ENCODE measurements at regions not wholly inside any gene's neighbourhood (a gene's known extent, or its start where the extent isn't known, plus 50 kb on each side); places are given as distances from the start of the nearest gene placed in this dataset.
"Not testable (repeated sequence)": the region's sequence is repeated elsewhere in the genome, so short reads cannot be mapped to it uniquely, and the experiment has no call there.

- not testable (repeated sequence) for DNase-seq (ENCODE audit: low spot score)
These were observed 63.3 kb upstream of the CEP78 start for GRCh38 chr9:78172610-78173009.

DNA sequence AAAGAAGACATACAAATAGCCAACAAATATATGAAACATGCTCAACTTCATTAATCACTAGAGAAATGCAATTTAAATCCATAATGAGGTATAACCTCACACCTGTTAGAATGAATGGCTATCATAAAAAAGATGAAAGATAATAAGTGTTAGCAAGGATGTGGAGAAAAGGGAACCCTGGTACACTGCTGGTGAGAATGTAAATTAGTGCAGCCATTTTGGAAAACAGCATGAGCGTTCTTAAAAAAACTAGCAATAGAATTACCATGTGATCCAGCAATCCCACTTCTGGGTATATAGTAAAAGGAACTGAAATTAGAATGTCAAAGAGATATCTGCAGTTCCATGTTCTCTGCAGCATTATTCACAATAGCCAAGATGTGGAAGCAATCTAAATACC, 64.2 kb upstream of the CEP78 start:
- DNase-seq (ENCODE audit: low spot score), result no peak

DNA sequence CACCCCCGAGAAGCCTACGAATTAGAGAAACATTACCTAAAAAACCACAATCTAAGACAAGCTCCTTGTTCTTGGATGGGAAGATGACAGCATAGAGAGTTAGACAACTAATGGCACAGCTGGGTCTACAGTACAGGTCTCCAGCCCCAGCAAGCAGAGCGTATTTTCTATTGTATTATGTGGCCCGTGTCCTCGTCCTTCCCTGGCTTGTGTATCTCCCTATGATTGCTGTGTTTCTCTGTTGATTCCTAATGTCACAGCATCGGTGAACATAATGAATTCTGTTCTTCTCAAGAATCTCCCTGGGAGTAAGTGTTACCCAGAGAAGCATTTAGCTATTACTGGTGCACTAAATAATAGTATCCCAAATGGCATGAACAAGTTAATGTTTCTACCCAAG, 66.8 kb upstream of the CEP78 start:
- no peak for DNase-seq (ENCODE audit: low spot score)

DNA sequence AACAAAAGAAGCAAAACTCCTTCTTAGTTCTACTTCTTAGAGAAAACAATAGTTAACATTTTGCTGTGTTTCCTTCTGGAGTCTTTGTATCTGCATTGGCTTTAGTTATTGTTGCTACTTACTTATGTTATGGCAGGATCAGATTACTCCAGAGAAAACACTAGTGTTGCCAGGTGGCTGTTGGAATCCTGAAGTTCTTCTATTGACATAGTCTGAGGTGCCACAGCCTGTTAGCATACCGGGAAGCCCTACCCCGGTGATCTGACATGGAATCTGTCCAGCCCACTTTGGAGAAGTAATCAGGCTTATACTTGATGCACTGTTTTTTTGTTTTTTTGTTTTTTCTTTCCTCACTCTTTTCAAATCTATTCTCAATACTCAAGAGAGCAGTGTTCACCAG, 68.5 kb upstream of the CEP78 start:
- DNase-seq (ENCODE audit: low spot score), result no peak

- DNase-seq (ENCODE audit: low spot score), result no peak
These were observed 72.0 kb upstream of the CEP78 start for GRCh38 chr9:78163834-78164233.

DNA sequence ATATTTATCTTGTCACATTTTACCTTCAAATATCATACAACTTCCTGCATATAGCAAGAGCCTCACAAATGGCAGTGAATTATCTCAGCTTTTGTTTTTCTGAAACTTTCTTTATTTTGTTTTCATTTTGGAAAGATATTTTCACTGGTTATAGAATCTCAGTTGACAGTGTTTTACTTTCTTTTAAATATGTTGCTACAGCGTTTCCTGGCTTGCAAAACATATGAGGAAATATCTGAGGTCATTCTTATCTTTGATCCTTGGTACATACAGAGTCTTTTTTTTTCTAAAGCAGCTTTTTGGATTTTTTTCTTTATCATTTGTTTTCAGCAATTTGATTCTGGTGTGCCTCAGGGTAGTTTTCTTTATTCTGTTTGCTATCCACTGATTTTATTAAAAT, 77.6 kb upstream of the CEP78 start:
- DNase-seq (ENCODE audit: low spot score), result no peak

DNA sequence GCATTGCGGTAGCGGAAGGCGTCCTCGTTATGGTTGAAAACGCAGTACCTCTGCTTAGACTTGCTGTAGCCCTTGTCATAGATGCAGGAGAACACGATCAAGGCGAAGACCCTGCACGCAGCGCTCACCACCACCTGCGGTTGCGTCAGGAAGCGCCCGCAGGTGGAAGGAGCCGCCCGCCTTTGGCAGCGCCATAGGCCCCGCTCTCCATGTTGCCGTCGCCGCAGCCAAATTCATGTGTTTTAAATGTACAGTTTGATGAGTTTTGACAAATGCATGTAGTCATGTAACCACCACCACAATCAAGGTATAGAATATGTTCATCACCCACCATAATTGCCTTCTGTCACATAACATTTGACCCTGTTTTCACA, 84.9 kb upstream of the CEP78 start:
- no peak for DNase-seq (ENCODE audit: low spot score)

- DNase-seq (ENCODE audit: low spot score), result no peak
These were observed 85.4 kb upstream of the CEP78 start for GRCh38 chr9:78150312-78150982.

DNA sequence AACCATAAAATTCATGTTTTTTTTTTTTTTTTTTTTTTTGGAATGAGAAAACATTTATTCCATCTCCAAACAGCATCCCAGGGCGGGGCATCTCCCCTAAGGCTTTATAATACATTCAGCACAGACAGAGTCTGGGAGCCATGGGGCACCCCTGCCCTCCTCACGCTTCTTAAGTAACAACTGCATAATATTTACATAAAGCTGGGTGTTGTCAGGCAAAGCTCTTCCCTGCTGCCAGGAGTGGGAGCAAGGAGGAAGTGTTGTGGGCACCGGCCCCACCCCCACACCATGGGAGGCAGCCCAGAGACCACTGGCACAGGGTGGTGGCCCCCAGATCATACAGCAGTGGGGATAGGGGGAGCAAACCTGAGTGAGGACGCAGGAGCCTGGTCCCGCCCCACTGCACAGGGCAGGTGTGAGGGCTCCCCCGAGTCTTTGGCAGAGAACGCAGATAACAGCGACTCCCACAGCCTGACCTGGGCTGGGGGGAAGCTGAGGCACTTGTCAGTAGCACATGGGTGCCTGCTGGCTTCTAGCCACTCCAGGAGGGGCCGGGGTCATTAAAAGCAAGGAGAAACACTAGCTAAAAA, 86.1 kb upstream of the CEP78 start:
- DNase-seq (ENCODE audit: low spot score), result no peak

DNA sequence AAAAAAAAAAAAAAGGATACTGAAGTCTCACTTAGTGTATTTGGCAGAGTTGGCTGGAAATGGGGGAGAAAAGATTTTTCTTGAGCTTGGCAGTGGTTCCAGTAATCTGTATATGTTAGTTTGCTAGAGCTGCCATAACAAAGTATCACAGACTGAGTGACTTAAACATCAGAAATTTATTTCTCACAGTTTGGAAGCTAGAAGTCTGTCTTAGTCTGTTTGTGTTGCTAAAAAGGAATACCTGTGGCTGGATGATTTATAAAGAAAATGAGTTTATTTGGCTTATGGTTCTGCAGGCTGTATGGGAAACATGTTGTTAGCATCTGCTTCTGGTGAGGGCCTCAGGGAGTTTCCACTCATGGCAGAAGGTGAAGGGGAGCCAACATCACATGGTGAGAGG, 89.6 kb upstream of the CEP78 start:
- no peak for DNase-seq (ENCODE audit: low spot score)

GRCh38 chr9:78144663-78145377, 91.1 kb upstream of the CEP78 start:
- DNase-seq (ENCODE audit: low spot score), result no peak

GRCh38 chr9:78144008-78144381, 91.9 kb upstream of the CEP78 start:
- DNase-seq (ENCODE audit: low spot score), result no peak

GRCh38 chr9:78143281-78144007, 92.4 kb upstream of the CEP78 start:
- no peak for DNase-seq (ENCODE audit: low spot score)

DNA sequence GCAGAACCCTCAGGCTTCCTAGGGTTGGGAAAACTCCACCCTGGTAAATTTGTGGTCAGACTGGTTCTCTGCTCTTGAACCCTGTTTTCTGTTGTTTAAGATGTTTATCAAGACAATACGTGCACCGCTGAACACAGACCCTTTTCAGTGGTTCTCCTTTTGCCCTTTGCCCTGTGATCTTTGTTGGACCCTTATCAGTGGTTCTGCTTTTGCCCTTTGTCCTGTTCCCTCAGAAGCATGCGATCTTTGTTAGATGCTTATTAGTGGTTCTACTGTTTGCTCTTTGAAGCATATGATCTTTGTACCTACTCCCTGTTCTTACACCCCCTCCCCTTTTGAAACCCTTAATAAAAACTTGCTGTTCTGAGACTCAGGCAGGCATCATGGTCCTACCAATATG, 93.6 kb upstream of the CEP78 start:
- not testable (repeated sequence) for DNase-seq (ENCODE audit: low spot score)

DNA sequence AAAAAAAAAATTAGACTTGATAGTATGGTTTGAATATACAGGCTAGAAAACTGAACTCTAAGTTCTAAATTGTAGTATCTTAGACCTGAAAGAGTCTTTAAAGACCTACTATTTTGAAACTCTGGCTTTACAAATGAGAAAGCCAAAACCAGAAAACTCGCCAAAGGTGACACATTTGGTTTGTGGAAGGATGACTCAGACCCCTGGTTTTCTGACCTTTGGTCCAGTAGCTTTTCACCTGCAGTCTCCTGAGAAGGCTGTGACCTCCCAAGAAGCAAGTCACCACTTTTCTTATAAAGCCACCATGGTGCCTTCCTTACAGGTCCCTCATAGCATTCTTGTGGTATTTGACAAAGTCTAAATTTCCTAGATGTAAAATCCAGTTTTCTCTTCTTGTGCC, 102.1 kb upstream of the CEP78 start:
- no peak for DNase-seq (ENCODE audit: low spot score)

GRCh38 chr9:78132701-78133058, 101.1 kb upstream of the GNAQ start:
- DNase-seq (ENCODE audit: low spot score), result no peak

DNA sequence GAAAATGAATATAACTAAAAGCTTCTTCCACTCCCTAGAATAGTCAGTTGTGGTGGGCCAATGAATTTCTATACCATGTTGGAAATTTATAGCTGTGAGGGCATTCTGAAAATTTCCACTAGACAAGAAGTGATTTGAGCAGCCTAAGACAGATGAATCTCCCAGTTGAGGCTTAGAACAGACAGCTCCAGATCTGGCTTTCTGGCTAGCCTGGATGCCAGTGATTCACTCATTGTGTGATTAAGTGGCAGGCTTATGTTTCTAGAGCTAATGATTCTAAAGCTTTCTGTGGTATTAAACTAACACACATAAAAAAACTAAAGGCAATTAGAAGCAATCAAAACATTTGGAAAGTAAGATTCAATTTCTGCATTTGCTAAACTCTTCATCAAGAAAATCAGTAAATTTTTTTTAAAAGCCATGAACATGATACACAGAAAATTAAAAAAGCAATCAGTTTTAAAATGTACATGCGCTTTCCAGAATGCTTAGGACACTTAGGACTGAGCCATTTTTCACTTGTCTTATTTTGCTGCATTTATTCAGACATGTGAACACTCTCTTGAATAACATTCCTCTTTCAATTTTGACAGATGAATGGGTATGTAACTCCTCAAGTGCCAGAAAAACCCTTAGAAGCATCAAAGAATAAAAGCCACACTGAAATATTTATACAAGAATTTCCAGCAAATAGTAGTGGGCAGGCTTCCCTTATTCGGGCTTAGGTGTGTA, 100.5 kb upstream of the GNAQ start:
- no peak for DNase-seq (ENCODE audit: low spot score)

DNA sequence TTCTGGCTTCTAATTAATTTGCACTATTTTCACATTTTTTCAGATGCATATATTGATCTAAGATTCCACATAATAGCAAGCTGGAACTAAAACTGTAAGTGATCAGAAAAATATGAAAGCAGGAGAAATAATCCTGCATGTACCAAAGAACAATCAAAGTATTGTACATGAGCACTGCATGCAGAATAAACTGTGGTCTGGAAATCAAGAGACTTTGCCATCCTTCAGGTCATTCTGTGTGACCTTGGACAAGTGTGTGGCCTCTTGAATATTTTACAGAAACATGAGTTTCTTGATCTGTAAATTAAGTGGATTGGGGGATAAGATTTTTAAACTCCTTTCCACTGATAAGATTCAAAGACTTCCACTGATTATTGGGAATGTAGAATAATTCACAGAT, 99.2 kb upstream of the GNAQ start:
- DNase-seq (ENCODE audit: low spot score), result no peak

- DNase-seq (ENCODE audit: low spot score), result no peak
These were observed 98.4 kb upstream of the GNAQ start for GRCh38 chr9:78130004-78130403.

- no peak for DNase-seq (ENCODE audit: low spot score)
These were observed 95.9 kb upstream of the GNAQ start for GRCh38 chr9:78127279-78128225.

DNA sequence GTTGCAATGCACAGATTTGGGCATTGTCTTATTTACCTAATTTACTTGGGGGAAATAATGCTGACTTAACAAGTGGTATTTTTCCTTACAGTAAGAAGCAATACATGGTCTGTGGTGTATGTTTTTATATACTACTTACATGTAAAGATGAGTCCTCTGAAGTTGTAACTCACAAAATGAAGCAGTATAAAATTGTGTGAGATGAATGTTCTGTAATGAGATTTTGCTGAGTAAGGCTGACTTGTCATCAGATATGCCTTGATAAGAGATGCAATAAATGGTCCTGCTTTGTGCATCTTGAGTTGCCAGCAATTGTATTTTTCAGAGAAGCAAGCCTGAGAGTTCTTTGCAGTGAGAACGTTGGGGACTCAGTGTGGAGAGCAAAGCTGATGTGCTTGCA, 92.2 kb upstream of the GNAQ start:
- DNase-seq (ENCODE audit: low spot score), result no peak

All from left forelimb (tissue), 1 donor.